ENCODE measurements at regions not wholly inside any gene's neighbourhood (a gene's known extent, or its start where the extent isn't known, plus 50 kb on each side); places are given as distances from the start of the nearest gene placed in this dataset.

GRCh38 chr10:130423455-130424305, 287.5 kb downstream of the GLRX3 start:
- Histone ChIP-seq H3K36me3 (ENCODE audit: insufficient read depth, low read length, poor library complexity, severe bottlenecking) (no peaks in the 10 kb centered on the region), H3K4me1 (ENCODE audit: insufficient read depth, low read length, poor library complexity, severe bottlenecking) (no peaks in the 10 kb centered on the region), H3K9me3 (ENCODE audit: low read depth, low read length, poor library complexity, severe bottlenecking) (no peaks in the 10 kb centered on the region), H3K4me3 (ENCODE audit: low read depth, low read length, poor library complexity, severe bottlenecking) (no peak overlapping the region), H3K27ac (ENCODE audit: low read depth, low read length, poor library complexity, severe bottlenecking) (no peak overlapping the region), H3K27me3 (replicated peaks; ENCODE audit: insufficient read depth, low read depth, low read length, poor library complexity) (no peaks in the 10 kb centered on the region)
- no peak for DNase-seq (ENCODE audit: low spot score)
- intact Hi-C loops (cut with micrococcal nuclease; ENCODE audit: unreplicated experiment) = no loop called here
- TF ChIP-seq EZH2 (IDR thresholded peaks at IDR 0.05; ENCODE audit: borderline replicate concordance, low read depth, low read length, poor library complexity, severe bottlenecking) (no peak), CTCF (conservative IDR thresholded peaks at IDR 0.05; ENCODE audit: low read depth, low read length) (no peak)
- BruUV-seq (replicated peaks) = no TSS peak
- ChIA-PET POLR2A (ENCODE audit: low non-redundant PET) (no interaction called here), CTCF (no interaction called here)

DNA sequence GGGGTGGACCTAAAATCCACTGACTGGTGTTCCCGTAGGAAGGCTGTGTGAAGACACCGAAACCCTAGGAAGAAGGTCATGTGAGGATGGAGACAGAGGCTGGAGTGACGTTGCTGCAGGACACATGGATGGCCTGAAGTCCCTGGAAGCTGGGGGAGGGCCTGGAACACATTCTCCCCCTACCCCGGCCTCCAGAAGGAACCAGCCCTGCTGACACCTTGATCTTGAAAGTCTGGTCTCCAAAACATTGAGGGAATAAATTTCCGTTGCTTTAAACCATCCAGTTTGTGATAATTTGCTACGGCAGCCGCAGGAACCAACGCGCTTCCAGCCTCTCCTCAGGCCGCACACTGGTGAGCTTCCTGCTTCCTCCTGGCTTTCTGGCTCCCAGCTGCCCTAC, 288.2 kb downstream of the GLRX3 start:
- Histone ChIP-seq H3K9me3 (ENCODE audit: low read depth, low read length, poor library complexity, severe bottlenecking) (no peaks in the 10 kb centered on the region), H3K4me1 (ENCODE audit: insufficient read depth, low read length, poor library complexity, severe bottlenecking) (no peaks in the 10 kb centered on the region), H3K27me3 (replicated peaks; ENCODE audit: insufficient read depth, low read depth, low read length, poor library complexity) (no peaks in the 10 kb centered on the region), H3K27ac (ENCODE audit: low read depth, low read length, poor library complexity, severe bottlenecking) (no peak overlapping the region), H3K4me3 (ENCODE audit: low read depth, low read length, poor library complexity, severe bottlenecking) (no peak overlapping the region), H3K36me3 (ENCODE audit: insufficient read depth, low read length, poor library complexity, severe bottlenecking) (no peaks in the 10 kb centered on the region)
- ChIA-PET CTCF (no interaction called here), POLR2A (ENCODE audit: low non-redundant PET) (no interaction called here)
- no TSS peak for BruUV-seq (replicated peaks)
- no peak for TF ChIP-seq EZH2 (IDR thresholded peaks at IDR 0.05; ENCODE audit: borderline replicate concordance, low read depth, low read length, poor library complexity, severe bottlenecking)
- no peak for TF ChIP-seq CTCF (conservative IDR thresholded peaks at IDR 0.05; ENCODE audit: low read depth, low read length)
- no peak for DNase-seq (ENCODE audit: low spot score)
- intact Hi-C loops (cut with micrococcal nuclease; ENCODE audit: unreplicated experiment) = no loop called here

DNA sequence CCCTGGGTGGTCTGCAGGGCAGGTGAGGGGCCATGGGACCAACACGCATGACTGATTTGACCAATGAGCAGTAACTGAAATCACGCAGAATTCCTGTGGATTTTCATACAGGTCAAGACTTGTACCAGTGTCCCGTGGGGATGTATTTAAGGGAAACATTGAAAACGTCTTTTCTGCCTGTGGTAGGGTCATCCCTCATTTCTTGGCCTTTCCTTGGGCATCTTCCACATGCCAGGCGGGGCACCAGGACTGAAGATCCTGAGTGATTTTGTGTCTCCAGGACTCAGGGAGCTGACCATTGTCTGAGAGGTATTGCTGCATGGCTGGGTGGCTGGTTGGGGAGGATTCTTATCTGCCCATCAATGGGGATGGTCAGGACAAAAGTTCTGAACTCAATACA, 289.0 kb downstream of the GLRX3 start:
- Histone ChIP-seq H3K9me3 (ENCODE audit: low read depth, low read length, poor library complexity, severe bottlenecking) (no peaks in the 10 kb centered on the region), H3K36me3 (ENCODE audit: insufficient read depth, low read length, poor library complexity, severe bottlenecking) (no peaks in the 10 kb centered on the region), H3K27ac (ENCODE audit: low read depth, low read length, poor library complexity, severe bottlenecking) (no peak overlapping the region), H3K4me3 (ENCODE audit: low read depth, low read length, poor library complexity, severe bottlenecking) (no peak overlapping the region), H3K27me3 (replicated peaks; ENCODE audit: insufficient read depth, low read depth, low read length, poor library complexity) (no peaks in the 10 kb centered on the region), H3K4me1 (ENCODE audit: insufficient read depth, low read length, poor library complexity, severe bottlenecking) (no peaks in the 10 kb centered on the region)
- DNase-seq (ENCODE audit: low spot score) = no peak
- ChIA-PET CTCF (no interaction called here), POLR2A (ENCODE audit: low non-redundant PET) (no interaction called here)
- BruUV-seq (replicated peaks) = no TSS peak
- TF ChIP-seq CTCF (conservative IDR thresholded peaks at IDR 0.05; ENCODE audit: low read depth, low read length) (no peak), EZH2 (IDR thresholded peaks at IDR 0.05; ENCODE audit: borderline replicate concordance, low read depth, low read length, poor library complexity, severe bottlenecking) (no peak)
- intact Hi-C loops (cut with micrococcal nuclease; ENCODE audit: unreplicated experiment) = no loop called here

Measured in A673 (cell line).